ENCODE measurements at regions not wholly inside any gene's neighbourhood (a gene's known extent, or its start where the extent isn't known, plus 50 kb on each side); places are given as distances from the start of the nearest gene placed in this dataset.

- no peak overlapping the region for H3K4me3 ChIP-seq (ENCODE audit: low read length)
- H2AFZ ChIP-seq (ENCODE audit: low read depth, low read length) = no peak overlapping the region
- H3K27me3 ChIP-seq (ENCODE audit: insufficient read depth, low read length) = peaks cover 4% of the 10 kb centered on the region
- no peaks in the 10 kb centered on the region for H3K9me3 ChIP-seq (ENCODE audit: low read length)
- H3K36me3 ChIP-seq (ENCODE audit: insufficient read depth, low read length) = no peaks in the 10 kb centered on the region
- no peaks in the 10 kb centered on the region for H3K4me1 ChIP-seq (ENCODE audit: insufficient read depth, low read length)
Observed at GRCh38 chr2:562391-563364, 114.5 kb downstream of the TMEM18 start.

- Histone ChIP-seq H3K4me1 (ENCODE audit: insufficient read depth, low read length) (no peaks in the 10 kb centered on the region), H3K9me3 (ENCODE audit: low read length) (no peaks in the 10 kb centered on the region), H3K4me3 (ENCODE audit: low read length) (no peak overlapping the region), H3K27me3 (ENCODE audit: insufficient read depth, low read length) (peaks cover 4% of the 10 kb centered on the region), H2AFZ (ENCODE audit: low read depth, low read length) (no peak overlapping the region), H3K36me3 (ENCODE audit: insufficient read depth, low read length) (no peaks in the 10 kb centered on the region)
Observed at GRCh38 chr2:558879-559278, 118.3 kb downstream of the TMEM18 start.

GRCh38 chr2:558302-558642, 118.9 kb downstream of the TMEM18 start:
- Histone ChIP-seq H3K4me3 (ENCODE audit: low read length) (no peak overlapping the region), H3K9me3 (ENCODE audit: low read length) (no peaks in the 10 kb centered on the region), H3K27me3 (ENCODE audit: insufficient read depth, low read length) (peaks cover 4% of the 10 kb centered on the region), H2AFZ (ENCODE audit: low read depth, low read length) (no peak overlapping the region), H3K36me3 (ENCODE audit: insufficient read depth, low read length) (no peaks in the 10 kb centered on the region), H3K4me1 (ENCODE audit: insufficient read depth, low read length) (no peaks in the 10 kb centered on the region)

- H3K9me3 ChIP-seq (ENCODE audit: low read length) = no peaks in the 10 kb centered on the region
- no peaks in the 10 kb centered on the region for H3K4me1 ChIP-seq (ENCODE audit: insufficient read depth, low read length)
- peaks cover 4% of the 10 kb centered on the region for H3K27me3 ChIP-seq (ENCODE audit: insufficient read depth, low read length)
- no peaks in the 10 kb centered on the region for H3K36me3 ChIP-seq (ENCODE audit: insufficient read depth, low read length)
- H2AFZ ChIP-seq (ENCODE audit: low read depth, low read length) = no peak overlapping the region
- no peak overlapping the region for H3K4me3 ChIP-seq (ENCODE audit: low read length)
Observed at GRCh38 chr2:557635-558301, 119.4 kb downstream of the TMEM18 start.

GRCh38 chr2:556485-556884, 120.7 kb downstream of the TMEM18 start:
- no peak overlapping the region for H2AFZ ChIP-seq (ENCODE audit: low read depth, low read length)
- H3K4me3 ChIP-seq (ENCODE audit: low read length) = no peak overlapping the region
- H3K9me3 ChIP-seq (ENCODE audit: low read length) = no peaks in the 10 kb centered on the region
- H3K36me3 ChIP-seq (ENCODE audit: insufficient read depth, low read length) = no peaks in the 10 kb centered on the region
- peaks cover 3% of the 10 kb centered on the region for H3K4me1 ChIP-seq (ENCODE audit: insufficient read depth, low read length)
- peaks cover 4% of the 10 kb centered on the region for H3K27me3 ChIP-seq (ENCODE audit: insufficient read depth, low read length)

GRCh38 chr2:555164-555922, 121.9 kb downstream of the TMEM18 start:
- Histone ChIP-seq H3K4me3 (ENCODE audit: low read length) (no peak overlapping the region), H3K36me3 (ENCODE audit: insufficient read depth, low read length) (no peaks in the 10 kb centered on the region)

GRCh38 chr2:554444-554843, 122.8 kb downstream of the TMEM18 start:
- Histone ChIP-seq H2AFZ (ENCODE audit: low read depth, low read length) (no peak overlapping the region), H3K4me3 (ENCODE audit: low read length) (no peak overlapping the region), H3K4me1 (ENCODE audit: insufficient read depth, low read length) (peaks cover 12% of the 10 kb centered on the region), H3K27me3 (ENCODE audit: insufficient read depth, low read length) (no peaks in the 10 kb centered on the region), H3K36me3 (ENCODE audit: insufficient read depth, low read length) (no peaks in the 10 kb centered on the region), H3K9me3 (ENCODE audit: low read length) (no peaks in the 10 kb centered on the region)

More at GRCh38 chr2:555164-555922, 121.9 kb downstream of the TMEM18 start:
- Histone ChIP-seq H2AFZ (ENCODE audit: low read depth, low read length) (no peak overlapping the region), H3K9me3 (ENCODE audit: low read length) (no peaks in the 10 kb centered on the region), H3K4me1 (ENCODE audit: insufficient read depth, low read length) (peaks cover 9% of the 10 kb centered on the region), H3K27me3 (ENCODE audit: insufficient read depth, low read length) (peaks cover 4% of the 10 kb centered on the region)

GRCh38 chr2:552906-553305, 124.3 kb downstream of the TMEM18 start:
- H3K9me3 ChIP-seq (ENCODE audit: low read length) = no peaks in the 10 kb centered on the region
- no peaks in the 10 kb centered on the region for H3K27me3 ChIP-seq (ENCODE audit: insufficient read depth, low read length)
- H2AFZ ChIP-seq (ENCODE audit: low read depth, low read length) = no peak overlapping the region
- H3K4me3 ChIP-seq (ENCODE audit: low read length) = no peak overlapping the region
- H3K4me1 ChIP-seq (ENCODE audit: insufficient read depth, low read length) = peaks cover 12% of the 10 kb centered on the region
- H3K36me3 ChIP-seq (ENCODE audit: insufficient read depth, low read length) = no peaks in the 10 kb centered on the region

- Histone ChIP-seq H2AFZ (ENCODE audit: low read depth, low read length) (no peak overlapping the region), H3K4me1 (ENCODE audit: insufficient read depth, low read length) (peaks cover 12% of the 10 kb centered on the region), H3K4me3 (ENCODE audit: low read length) (no peak overlapping the region), H3K9me3 (ENCODE audit: low read length) (no peaks in the 10 kb centered on the region), H3K36me3 (ENCODE audit: insufficient read depth, low read length) (no peaks in the 10 kb centered on the region), H3K27me3 (ENCODE audit: insufficient read depth, low read length) (no peaks in the 10 kb centered on the region)
Observed at GRCh38 chr2:551621-552020, 125.6 kb downstream of the TMEM18 start.

- Histone ChIP-seq H3K4me1 (ENCODE audit: insufficient read depth, low read length) (peaks cover 12% of the 10 kb centered on the region), H3K4me3 (ENCODE audit: low read length) (no peak overlapping the region), H2AFZ (ENCODE audit: low read depth, low read length) (no peak overlapping the region), H3K27me3 (ENCODE audit: insufficient read depth, low read length) (no peaks in the 10 kb centered on the region), H3K9me3 (ENCODE audit: low read length) (no peaks in the 10 kb centered on the region), H3K36me3 (ENCODE audit: insufficient read depth, low read length) (no peaks in the 10 kb centered on the region)
Observed at GRCh38 chr2:550860-551567, 126.2 kb downstream of the TMEM18 start.

GRCh38 chr2:545711-546650, 131.2 kb downstream of the TMEM18 start:
- no peaks in the 10 kb centered on the region for H3K36me3 ChIP-seq (ENCODE audit: insufficient read depth, low read length)
- H3K4me1 ChIP-seq (ENCODE audit: insufficient read depth, low read length) = peaks cover 8% of the 10 kb centered on the region
- no peaks in the 10 kb centered on the region for H3K9me3 ChIP-seq (ENCODE audit: low read length)
- H3K4me3 ChIP-seq (ENCODE audit: low read length) = no peak overlapping the region
- H2AFZ ChIP-seq (ENCODE audit: low read depth, low read length) = no peak overlapping the region
- no peaks in the 10 kb centered on the region for H3K27me3 ChIP-seq (ENCODE audit: insufficient read depth, low read length)

GRCh38 chr2:545228-545627, 132.0 kb downstream of the TMEM18 start:
- Histone ChIP-seq H3K9me3 (ENCODE audit: low read length) (no peaks in the 10 kb centered on the region), H3K4me3 (ENCODE audit: low read length) (no peak overlapping the region), H3K27me3 (ENCODE audit: insufficient read depth, low read length) (no peaks in the 10 kb centered on the region), H3K36me3 (ENCODE audit: insufficient read depth, low read length) (no peaks in the 10 kb centered on the region), H3K4me1 (ENCODE audit: insufficient read depth, low read length) (peaks cover 2% of the 10 kb centered on the region), H2AFZ (ENCODE audit: low read depth, low read length) (no peak overlapping the region)
